T-cell (primary cell): ENCODE measurements at regions not wholly inside any gene's neighbourhood (a gene's known extent, or its start where the extent isn't known, plus 50 kb on each side); places are given as distances from the start of the nearest gene placed in this dataset.

ENCODE experiments used
- ATAC-seq, 4 experiments: fragments of 200-7000 bp in 3 of 4; fragments of 150-1000 bp in 1 of 4; cut with Tn5 transposase; replicated peaks in 1 of 4; 1 replicate in 3 of 4; 2 replicates in 1 of 4; pipeline ENCODE4 v1.10.0; 2021; ENCODE audit warnings: moderate library complexity in 3 of 4, mild to moderate bottlenecking in 2 of 4, moderate number of reproducible peaks in 1 of 4
- CTCF ChIA-PET, 2 donors: fragments of 300-600 bp; sonication (Branson Sonifier 250); formaldehyde crosslinking; loops; one replicate each; lab custom pipeline; 2022; ENCODE audit warnings: antibody characterized with exemption in 2 of 2; lab: Charles Lee
- POLR2A ChIA-PET, 2 donors: fragments of 300-600 bp; sonication (Branson Sonifier 250); formaldehyde crosslinking; loops; one replicate each; lab custom pipeline; 2022; ENCODE audit warnings: antibody characterized with exemption in 2 of 2; lab: Charles Lee
- DNase-seq, 35 experiments: peaks; one replicate each; pipeline versions ENCODE4 v3.0.0 to v3.0.0-alpha.2; 2013 to 2023
- H3K27ac ChIP-seq: one replicate; pipeline ENCODE4 v1.5.1; 2013; ENCODE audit warnings: low read length
- H3K27me3 ChIP-seq, 2 experiments: replicated peaks in 1 of 2; 1 replicate in 1 of 2; 2 replicates in 1 of 2; pipeline versions ENCODE4 v1.6.1 to v1.7.0; 2013; ENCODE audit warnings: low read length in 1 of 2, mixed read lengths in 1 of 2; ENCODE audit not compliant: control insufficient read depth in 2 of 2, insufficient read depth in 2 of 2; ENCODE audit errors: extremely low read depth in 1 of 2
- H3K36me3 ChIP-seq, 2 donors: 1 replicate in 1 of 2; 2 replicates in 1 of 2; pipeline versions ENCODE4 v1.6.1 to v1.7.0; 2013; ENCODE audit warnings: low read length in 1 of 2; ENCODE audit not compliant: control insufficient read depth in 2 of 2, insufficient read depth in 1 of 2; ENCODE audit errors: extremely low read depth in 1 of 2
- H3K4me1 ChIP-seq, 2 experiments: 1 replicate in 1 of 2; 2 replicates in 1 of 2; pipeline versions ENCODE4 v1.6.1 to v1.7.0; 2013; ENCODE audit warnings: low read length in 2 of 2, mixed read lengths in 1 of 2; ENCODE audit not compliant: insufficient read depth in 2 of 2, control insufficient read depth in 1 of 2; ENCODE audit errors: extremely low read depth in 1 of 2
- H3K4me3 ChIP-seq, 2 donors: 1 replicate in 1 of 2; 2 replicates in 1 of 2; pipeline versions ENCODE4 v1.5.1 to v1.7.0; 2013; ENCODE audit warnings: mild to moderate bottlenecking in 2 of 2, low read length in 1 of 2, moderate library complexity in 1 of 2; ENCODE audit not compliant: control insufficient read depth in 1 of 2; ENCODE audit errors: extremely low read depth in 1 of 2
- H3K9me3 ChIP-seq: 2 replicates; pipeline ENCODE4 v1.7.0; 2013
- H3K27ac Mint-ChIP-seq, 2 donors: one replicate each; pipeline ENCODE4 v1.8.0; 2020 to 2021; ENCODE audit warnings: mild to moderate bottlenecking in 2 of 2, mixed read lengths in 2 of 2
- H3K27me3 Mint-ChIP-seq, 2 donors: one replicate each; pipeline ENCODE4 v1.8.0; 2021 to 2022; ENCODE audit warnings: mixed read lengths in 2 of 2
- H3K36me3 Mint-ChIP-seq: one replicate; pipeline ENCODE4 v1.8.0; 2021; ENCODE audit warnings: mixed read lengths
- H3K4me1 Mint-ChIP-seq, 3 donors: one replicate each; pipeline ENCODE4 v1.8.0; 2020 to 2022; ENCODE audit warnings: mixed read lengths in 3 of 3, mild to moderate bottlenecking in 1 of 3
- H3K4me3 Mint-ChIP-seq, 3 donors: one replicate each; pipeline ENCODE4 v1.8.0; 2020 to 2022; ENCODE audit warnings: mild to moderate bottlenecking in 3 of 3, mixed read lengths in 3 of 3, moderate library complexity in 3 of 3
- H3K9me3 Mint-ChIP-seq, 3 donors: one replicate each; pipeline ENCODE4 v1.8.0; 2020 to 2022; ENCODE audit warnings: mixed read lengths in 3 of 3
- WGBS: methylation state at CpG from one replicate; pipeline ENCODE4 v1.1.5; 2013; ENCODE audit warnings: missing lambda C conversion rate; ENCODE audit not compliant: insufficient coverage; 5-methylcytosine and 5-hydroxymethylcytosine counted together

- CTCF ChIA-PET, result no interaction called here
- Histone ChIP-seq H3K4me3 (no peak overlapping the region), H3K27ac (no peak overlapping the region), H3K27me3 (no peaks in the 10 kb centered on the region), H3K4me1 (no peaks in the 10 kb centered on the region), H3K36me3 (no peaks in the 10 kb centered on the region), H3K9me3 (no peaks in the 10 kb centered on the region)
- DNase-seq (no peak), ATAC-seq (no peak)
- POLR2A ChIA-PET, result no interaction called here
- Mint-ChIP-seq H3K4me3 (no peak overlapping the region), H3K9me3 (peaks cover 3 to 13% (median 6%) of the 10 kb centered on the region in 3 donors), H3K4me1 (no peaks in the 10 kb centered on the region), H3K27me3 (peaks cover 5 to 11% of the 10 kb centered on the region in 2 donors), H3K36me3 (no peaks in the 10 kb centered on the region), H3K27ac (no peak overlapping the region)
- 63% methylated on average over 3 of the region's 4 CpGs for WGBS
These were observed 146.0 kb downstream of the SLC30A10 start for GRCh38 chr1:219782311-219782710.

GRCh38 chr1:219781491-219781890 is 146.9 kb downstream of the SLC30A10 start:
- no peaks in the 10 kb centered on the region for H3K36me3 ChIP-seq
- no peaks in the 10 kb centered on the region for H3K4me1 ChIP-seq
- ATAC-seq (no peak), DNase-seq (no peak)
- no peak overlapping the region for H3K4me3 Mint-ChIP-seq
- H3K27ac ChIP-seq, result no peak overlapping the region
- POLR2A ChIA-PET, result no interaction called here
- H3K9me3 Mint-ChIP-seq, result peaks cover 3 to 13% (median 6%) of the 10 kb centered on the region in 3 donors
- H3K9me3 ChIP-seq, result no peaks in the 10 kb centered on the region
- no peaks in the 10 kb centered on the region for H3K27me3 ChIP-seq
- no peaks in the 10 kb centered on the region for H3K36me3 Mint-ChIP-seq
- no peaks in the 10 kb centered on the region for H3K4me1 Mint-ChIP-seq
- CTCF ChIA-PET, result no interaction called here
- no peak overlapping the region for H3K4me3 ChIP-seq
- peaks cover 5 to 11% of the 10 kb centered on the region in 2 donors for H3K27me3 Mint-ChIP-seq
- H3K27ac Mint-ChIP-seq, result no peak overlapping the region

GRCh38 chr1:219778793-219779369 is 149.5 kb downstream of the SLC30A10 start:
- Histone ChIP-seq H3K27me3 (no peaks in the 10 kb centered on the region), H3K27ac (no peak overlapping the region), H3K4me3 (no peak overlapping the region), H3K9me3 (no peaks in the 10 kb centered on the region), H3K36me3 (no peaks in the 10 kb centered on the region), H3K4me1 (no peaks in the 10 kb centered on the region)
- DNase-seq (no peak), ATAC-seq (no peak)
- peaks cover 7 to 16% (median 11%) of the 10 kb centered on the region in 3 donors for H3K9me3 Mint-ChIP-seq
- no peak overlapping the region for H3K4me3 Mint-ChIP-seq
- peaks cover 4 to 8% of the 10 kb centered on the region in 2 donors for H3K27me3 Mint-ChIP-seq
- 75% methylated on average over 3 of the region's 4 CpGs for WGBS
- no peaks in the 10 kb centered on the region for H3K4me1 Mint-ChIP-seq
- H3K36me3 Mint-ChIP-seq, result no peaks in the 10 kb centered on the region
- ChIA-PET CTCF (interaction anchor here in 1 of 2 donors (0.5 kb wide), 1 partner anchor 326 kb away, joined by 3 read pairs; no protein-coding TSS in a partner anchor), POLR2A (no interaction called here)
- H3K27ac Mint-ChIP-seq, result no peak overlapping the region

GRCh38 chr1:219778110-219778509 is 150.2 kb downstream of the SLC30A10 start:
- Histone ChIP-seq H3K36me3 (no peaks in the 10 kb centered on the region), H3K9me3 (no peaks in the 10 kb centered on the region), H3K4me3 (no peak overlapping the region), H3K27ac (no peak overlapping the region), H3K27me3 (no peaks in the 10 kb centered on the region), H3K4me1 (no peaks in the 10 kb centered on the region)
- Mint-ChIP-seq H3K27ac (no peak overlapping the region), H3K4me1 (no peaks in the 10 kb centered on the region), H3K4me3 (no peak overlapping the region), H3K9me3 (peaks cover 8 to 17% (median 15%) of the 10 kb centered on the region in 3 donors), H3K27me3 (peaks cover 0 to 3% of the 10 kb centered on the region in 2 donors), H3K36me3 (no peaks in the 10 kb centered on the region)
- DNase-seq (no peak), ATAC-seq (no peak)
- WGBS, result no CpG with 5 or more reads among the region's 3 CpGs
- POLR2A ChIA-PET, result no interaction called here
- CTCF ChIA-PET, result interaction anchor here in 1 of 2 donors (0.5 kb wide), 1 partner anchor 325 kb away, joined by 3 read pairs; no protein-coding TSS in a partner anchor

GRCh38 chr1:219774386-219774785 is 154.0 kb downstream of the SLC30A10 start:
- ChIA-PET POLR2A (no interaction called here), CTCF (no interaction called here)
- no peak overlapping the region for H3K27ac ChIP-seq
- H3K27me3 ChIP-seq, result no peaks in the 10 kb centered on the region
- no peaks in the 10 kb centered on the region for H3K4me1 ChIP-seq
- Mint-ChIP-seq H3K4me1 (no peaks in the 10 kb centered on the region), H3K36me3 (no peaks in the 10 kb centered on the region), H3K27ac (no peak overlapping the region), H3K9me3 (peaks cover 9 to 12% (median 10%) of the 10 kb centered on the region in 3 donors), H3K4me3 (no peak overlapping the region), H3K27me3 (no peaks in the 10 kb centered on the region)
- H3K36me3 ChIP-seq, result no peaks in the 10 kb centered on the region
- no peak overlapping the region for H3K4me3 ChIP-seq
- no peak for ATAC-seq
- H3K9me3 ChIP-seq, result no peaks in the 10 kb centered on the region
- WGBS, result 83% methylated on average over 1 of the region's 2 CpGs
- DNase-seq, result no peak

- no peak overlapping the region for H3K4me3 Mint-ChIP-seq
- ATAC-seq, result no peak
- Histone ChIP-seq H3K4me3 (no peak overlapping the region), H3K27me3 (no peaks in the 10 kb centered on the region), H3K4me1 (no peaks in the 10 kb centered on the region), H3K9me3 (no peaks in the 10 kb centered on the region), H3K36me3 (no peaks in the 10 kb centered on the region), H3K27ac (no peak overlapping the region)
- H3K27me3 Mint-ChIP-seq, result no peaks in the 10 kb centered on the region
- no peaks in the 10 kb centered on the region for H3K36me3 Mint-ChIP-seq
- POLR2A ChIA-PET, result no interaction called here
- peaks cover 12 to 15% (median 13%) of the 10 kb centered on the region in 3 donors for H3K9me3 Mint-ChIP-seq
- CTCF ChIA-PET, result no interaction called here
- no peak overlapping the region for H3K27ac Mint-ChIP-seq
- no peak for DNase-seq
- no peaks in the 10 kb centered on the region for H3K4me1 Mint-ChIP-seq
- WGBS, result 53% methylated on average over 2 of the region's 3 CpGs
These were observed 154.6 kb downstream of the SLC30A10 start for GRCh38 chr1:219773775-219774174.

- H3K4me3 Mint-ChIP-seq, result no peak overlapping the region
- no peaks in the 10 kb centered on the region for H3K4me1 Mint-ChIP-seq
- Histone ChIP-seq H3K9me3 (no peaks in the 10 kb centered on the region), H3K4me3 (no peak overlapping the region), H3K27ac (no peak overlapping the region), H3K36me3 (no peaks in the 10 kb centered on the region), H3K4me1 (no peaks in the 10 kb centered on the region), H3K27me3 (no peaks in the 10 kb centered on the region)
- no peak for DNase-seq
- H3K9me3 Mint-ChIP-seq, result peaks cover 12 to 19% (median 13%) of the 10 kb centered on the region in 3 donors
- no peak for ATAC-seq
- ChIA-PET CTCF (no interaction called here), POLR2A (no interaction called here)
- no peak overlapping the region for H3K27ac Mint-ChIP-seq
- H3K27me3 Mint-ChIP-seq, result no peaks in the 10 kb centered on the region
- no peaks in the 10 kb centered on the region for H3K36me3 Mint-ChIP-seq
- WGBS, result no CpG with 5 or more reads among the region's 1 CpG
These were observed 155.2 kb downstream of the SLC30A10 start for GRCh38 chr1:219773110-219773509.
